NCI-H226 (cell line): ENCODE measurements at regions not wholly inside any gene's neighbourhood (a gene's known extent, or its start where the extent isn't known, plus 50 kb on each side); places are given as distances from the start of the nearest gene placed in this dataset.
"Not testable (repeated sequence)": the region's sequence is repeated elsewhere in the genome, so short reads cannot be mapped to it uniquely, and the experiment has no call there.

Source experiments
- DNase-seq: peaks from one replicate; pipeline ENCODE4 v3.0.0-alpha.2; 2015

DNA sequence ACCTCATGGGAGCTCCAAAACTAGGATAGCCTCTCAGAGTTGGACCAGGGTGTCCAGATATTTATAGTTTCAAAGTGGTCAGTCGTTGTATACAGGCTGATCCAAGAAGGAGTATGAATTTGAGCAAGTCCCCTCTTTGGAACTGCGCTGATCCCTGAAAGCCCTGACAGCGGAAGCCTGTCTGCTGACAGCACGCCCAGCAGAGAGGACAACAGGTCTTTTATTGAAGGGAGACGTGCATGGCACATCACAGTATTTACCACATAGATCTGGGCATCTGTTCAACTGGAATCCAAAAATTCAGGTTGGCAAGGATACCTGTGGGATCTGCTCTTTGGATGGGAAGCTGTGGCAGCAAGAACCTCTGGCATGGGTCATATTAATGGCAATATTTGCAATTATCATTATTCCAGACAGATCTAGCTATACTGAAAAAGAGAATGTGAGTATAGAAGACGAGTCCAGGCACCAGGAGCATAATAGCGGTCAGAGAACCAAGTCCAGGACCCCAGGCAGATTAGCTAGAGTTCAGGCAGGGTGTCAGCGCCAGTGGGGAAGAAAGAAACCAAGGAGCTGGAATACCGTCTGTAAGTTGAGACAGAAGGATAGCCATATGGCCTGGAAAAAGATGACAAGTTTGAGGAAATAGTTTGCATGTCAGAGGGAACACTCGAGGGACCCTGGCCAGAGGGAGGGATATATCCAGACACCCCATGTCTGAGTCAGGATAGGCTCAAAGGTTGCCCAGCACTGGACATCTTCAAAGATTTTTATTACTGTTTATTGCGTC, 260.4 kb upstream of the FANCL start:
- DNase-seq: no peak

GRCh38 chr2:58497168-58497567, 256.0 kb upstream of the FANCL start:
- DNase-seq: no peak

DNA sequence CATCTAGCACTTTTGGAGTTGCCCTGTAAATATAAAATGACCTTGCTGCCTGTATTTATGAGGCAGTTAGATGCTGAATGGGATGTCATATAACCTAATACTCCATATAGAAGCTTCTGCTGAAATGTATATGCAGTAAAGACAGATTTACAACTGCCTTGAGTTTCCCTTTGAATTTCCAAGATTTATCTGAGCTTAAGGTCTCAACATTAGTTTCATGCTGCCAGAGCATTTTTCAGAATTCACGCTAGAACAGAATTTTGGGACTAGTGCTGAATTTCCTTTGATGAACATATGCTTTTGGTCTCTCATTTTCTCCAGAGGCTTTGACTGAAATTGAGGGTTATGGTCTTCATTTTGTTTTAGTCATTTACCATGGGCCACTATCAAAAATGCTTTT, 254.7 kb upstream of the FANCL start:
- DNase-seq: no peak

DNA sequence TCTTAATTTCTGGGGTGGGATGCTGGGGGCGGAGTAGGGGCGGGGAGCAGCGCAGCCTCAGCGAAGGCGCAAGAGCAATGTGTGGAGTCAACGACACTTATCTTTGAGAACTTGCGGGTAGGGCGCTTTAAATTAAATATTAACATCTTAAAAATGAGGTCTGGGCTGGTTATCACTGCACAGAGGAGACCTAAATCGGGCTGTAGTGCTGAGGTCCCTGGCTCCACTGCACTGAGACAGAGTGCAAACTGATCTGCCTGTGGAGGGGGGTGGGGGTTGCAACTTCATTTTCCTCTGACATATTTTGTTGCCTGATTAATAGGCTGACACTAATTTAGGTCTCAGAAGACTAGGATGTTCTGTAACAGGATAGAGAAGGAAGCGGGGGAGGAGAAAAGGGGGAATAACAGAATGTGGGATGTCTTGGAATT, 253.0 kb upstream of the FANCL start:
- no peak for DNase-seq

DNA sequence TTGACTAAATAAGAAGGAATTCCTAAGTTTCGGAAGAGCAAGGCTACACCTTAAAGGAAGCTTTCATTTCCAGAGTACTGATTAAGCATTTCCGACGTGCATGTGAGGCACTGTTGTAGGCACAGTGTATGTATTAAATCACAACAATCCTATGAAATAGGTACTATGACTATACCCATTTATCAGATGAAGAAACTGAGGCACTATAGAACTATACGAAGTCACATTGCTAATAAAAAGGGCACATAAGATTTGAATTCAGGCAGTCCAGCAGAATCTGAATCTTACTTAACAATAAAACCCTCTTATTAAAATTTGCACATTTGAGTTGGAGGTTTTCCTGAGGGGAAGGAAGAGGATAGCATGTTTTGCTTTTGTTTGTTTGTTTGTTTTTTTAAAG, 243.5 kb upstream of the FANCL start:
- no peak for DNase-seq

GRCh38 chr2:58484221-58484620, 243.1 kb upstream of the FANCL start:
- peak; percentile 13 for DNase-seq

GRCh38 chr2:58483307-58483706, 242.2 kb upstream of the FANCL start:
- no peak for DNase-seq

- DNase-seq: no peak
Observed at GRCh38 chr2:58481670-58482069, 240.5 kb upstream of the FANCL start.

GRCh38 chr2:58480141-58480540, 239.0 kb upstream of the FANCL start:
- DNase-seq: no peak

GRCh38 chr2:58479535-58480140, 238.5 kb upstream of the FANCL start:
- DNase-seq: no peak

DNA sequence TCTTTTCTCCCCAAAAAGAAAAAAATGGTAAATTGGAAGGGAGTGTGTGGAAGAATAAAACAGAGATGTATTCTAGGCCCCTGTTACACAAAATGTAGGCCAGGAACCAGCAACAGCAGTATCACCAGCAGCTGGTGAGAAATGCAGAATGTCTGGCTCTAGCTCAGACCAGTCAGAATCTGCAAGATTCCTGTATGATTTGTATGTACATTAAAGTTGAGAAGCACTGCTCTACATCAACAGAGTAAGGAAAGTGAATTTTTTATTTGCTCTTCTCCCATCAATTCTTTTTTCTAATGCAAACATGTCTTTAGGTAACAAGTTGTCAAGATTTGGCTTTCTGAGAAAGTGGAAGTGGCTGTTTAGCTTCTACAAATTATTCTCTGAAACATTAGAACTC, 235.4 kb upstream of the FANCL start:
- no peak for DNase-seq

GRCh38 chr2:58475756-58476155, 234.6 kb upstream of the FANCL start:
- no peak for DNase-seq

- no peak for DNase-seq
Observed at GRCh38 chr2:58473165-58473564, 232.0 kb upstream of the FANCL start.

DNA sequence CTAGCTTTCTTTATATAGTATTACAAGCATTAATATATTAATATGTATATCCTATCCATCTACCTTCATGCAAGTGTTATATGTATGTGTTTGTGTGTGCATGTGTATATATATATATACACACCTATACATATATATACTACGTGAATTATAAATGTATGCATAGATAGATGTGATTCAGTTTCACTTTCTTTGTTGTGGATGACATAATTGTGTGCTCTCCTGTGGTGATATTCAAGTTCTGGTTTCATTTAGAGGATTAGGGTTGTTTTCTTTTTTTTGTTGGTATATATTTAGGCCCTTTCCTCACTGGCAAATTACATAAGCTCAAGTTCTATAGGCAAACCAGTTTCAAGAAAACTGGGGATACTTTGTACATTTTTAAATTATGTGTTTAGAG, 225.7 kb upstream of the FANCL start:
- no peak for DNase-seq

DNA sequence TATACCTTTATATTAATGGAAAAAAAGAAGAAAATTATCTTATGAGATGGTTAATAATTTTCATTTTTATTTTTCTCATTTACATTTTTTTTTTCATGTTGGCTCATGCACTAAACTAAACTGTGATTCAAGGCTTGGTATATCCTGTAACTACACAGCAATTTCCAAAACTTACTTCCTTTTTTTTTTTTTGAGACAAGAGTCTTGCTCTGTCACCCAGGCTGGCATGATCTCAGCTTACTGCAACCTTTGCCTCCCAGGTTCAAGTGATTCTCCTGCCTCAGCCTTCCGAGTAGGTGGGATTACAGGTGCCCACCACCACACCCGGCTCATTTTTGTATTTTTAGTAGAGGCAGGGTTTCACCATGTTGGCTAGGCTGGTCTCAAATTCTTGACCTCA, 224.9 kb upstream of the FANCL start:
- not testable (repeated sequence) for DNase-seq

DNA sequence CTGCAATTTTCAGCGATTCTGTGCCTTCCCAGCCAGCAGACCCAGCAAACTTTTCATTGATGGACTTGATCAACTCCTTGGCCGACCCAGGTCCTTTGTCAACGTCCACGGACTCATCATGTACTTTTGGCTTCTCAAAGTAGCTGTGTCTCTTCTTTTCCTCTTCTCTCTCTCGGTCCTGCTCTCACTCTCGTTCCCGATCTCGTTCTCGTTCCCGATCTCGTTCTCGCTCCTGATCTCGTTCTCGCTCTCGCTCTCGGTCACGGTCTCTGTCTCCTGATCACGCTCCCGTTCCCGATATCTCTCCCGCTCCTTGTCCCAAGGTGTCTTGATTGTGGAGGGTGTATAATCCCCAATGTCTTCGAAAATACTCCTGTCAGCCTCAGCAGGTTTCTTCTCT, 219.5 kb upstream of the FANCL start:
- no peak for DNase-seq

DNA sequence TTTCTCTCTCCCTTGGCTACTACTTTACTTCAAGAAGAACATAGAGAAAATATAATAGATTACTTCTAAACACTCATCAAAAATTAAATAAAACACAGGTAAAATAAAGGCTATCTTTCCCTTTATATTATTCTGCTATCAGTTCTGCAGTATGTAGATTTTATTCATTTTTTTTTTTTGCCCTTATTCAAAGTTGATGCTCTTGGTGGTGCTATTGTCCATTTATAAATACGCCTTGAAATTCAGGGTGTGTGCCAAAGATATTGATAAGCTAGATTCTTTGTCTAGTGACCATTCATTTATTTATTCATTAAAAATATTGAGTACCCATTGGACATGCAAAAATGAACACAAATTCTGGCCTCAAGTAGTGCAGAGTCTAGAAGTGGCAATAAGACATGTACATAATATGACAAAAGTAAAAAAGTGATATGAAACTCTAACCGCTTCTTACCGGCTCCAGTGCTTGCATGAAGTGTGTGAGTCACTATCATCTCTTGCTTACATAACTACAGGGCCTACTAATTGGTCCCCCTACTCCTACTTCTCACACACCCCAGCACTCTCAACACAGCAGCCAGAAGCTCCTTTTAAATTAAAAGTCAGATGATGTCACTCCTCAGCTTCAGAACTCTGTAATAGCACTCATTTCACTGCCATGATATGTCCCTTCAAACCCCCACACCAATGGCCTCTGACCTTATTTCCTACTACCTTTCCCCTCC, 208.3 kb upstream of the FANCL start:
- no peak for DNase-seq

- DNase-seq: no peak
Observed at GRCh38 chr2:58448845-58449244, 207.7 kb upstream of the FANCL start.

DNA sequence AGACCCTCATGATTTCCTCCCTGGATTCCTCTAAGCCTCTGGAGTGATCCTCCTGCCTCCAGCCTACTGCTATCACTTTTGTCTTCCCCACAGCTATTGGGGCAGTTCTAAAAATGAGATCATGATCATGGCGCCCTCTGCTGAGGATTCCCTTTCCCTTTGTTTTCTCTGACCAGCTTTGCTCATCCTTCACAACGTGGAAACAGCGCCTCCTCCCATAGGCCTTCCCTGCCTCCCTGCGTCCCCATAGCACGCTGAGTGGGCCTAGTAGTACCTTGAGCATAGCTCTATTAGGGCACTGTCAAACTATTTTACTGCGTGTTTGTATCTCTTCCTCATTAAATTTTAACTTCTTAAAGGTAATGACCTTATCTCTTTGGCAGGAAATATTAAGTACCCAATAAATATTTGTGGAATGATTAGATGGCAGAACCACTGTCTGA, 207.0 kb upstream of the FANCL start:
- peak; percentile 52 for DNase-seq

- DNase-seq: no peak
Observed at GRCh38 chr2:58447586-58447985, 206.5 kb upstream of the FANCL start.

GRCh38 chr2:58441643-58442042, 200.5 kb upstream of the FANCL start:
- DNase-seq: no peak

DNA sequence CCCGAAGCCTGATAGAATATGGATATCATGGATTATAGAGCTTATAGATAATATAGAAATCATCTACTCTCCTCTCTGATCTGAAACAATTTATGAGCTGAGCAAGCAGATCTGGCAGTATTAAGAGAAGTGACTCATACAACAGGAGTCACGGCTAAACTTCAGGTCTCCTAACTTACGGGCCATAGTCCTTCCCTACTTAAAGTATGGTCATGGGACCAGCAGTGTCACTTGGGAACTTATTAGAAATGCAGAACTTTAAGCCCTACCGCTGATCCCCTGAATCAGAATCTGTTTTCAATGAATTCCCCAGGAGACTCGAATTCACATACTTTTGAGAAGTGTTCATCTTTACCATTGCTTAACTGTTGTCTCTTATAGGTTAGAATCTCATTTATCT, 195.7 kb upstream of the FANCL start:
- no peak for DNase-seq

- no peak for DNase-seq
Observed at GRCh38 chr2:58435246-58435645, 194.1 kb upstream of the FANCL start.

GRCh38 chr2:58434692-58435091, 193.6 kb upstream of the FANCL start:
- no peak for DNase-seq
